ENCODE measurements at regions not wholly inside any gene's neighbourhood (a gene's known extent, or its start where the extent isn't known, plus 50 kb on each side); places are given as distances from the start of the nearest gene placed in this dataset.

GRCh38 chr3:102714567-102714966 lies 279.8 kb downstream of the ZPLD1 start:
- Histone ChIP-seq H3K4me1 (ENCODE audit: insufficient read depth, low read length) (no peaks in the 10 kb centered on the region), H3K9me3 (ENCODE audit: control insufficient read depth in 1 of 2, insufficient read depth in 1 of 2, low read length in 2 of 2) (no peaks in the 10 kb centered on the region), H3K27me3 (ENCODE audit: control insufficient read depth in 1 of 2, insufficient read depth in 2 of 2, low read length in 2 of 2) (peaks cover 0 to 3% of the 10 kb centered on the region in 2 experiments), H3K27ac (ENCODE audit: low read depth in 1 of 2, low read length in 2 of 2) (no peak overlapping the region), H3K4me3 (ENCODE audit: low read length) (no peak overlapping the region), H3K36me3 (ENCODE audit: insufficient read depth, low read length) (no peaks in the 10 kb centered on the region)
- Mint-ChIP-seq H3K36me3 (ENCODE audit: low read depth) (no peaks in the 10 kb centered on the region), H3K9me3 (no peaks in the 10 kb centered on the region), H3K4me1 (ENCODE audit: low read depth) (no peaks in the 10 kb centered on the region), H3K27me3 (no peaks in the 10 kb centered on the region), H3K27ac (no peak overlapping the region), H3K4me3 (no peak overlapping the region)
- ChIA-PET CTCF (no interaction called here), POLR2A (no interaction called here)
- DNase-seq, result no peak
- ATAC-seq (ENCODE audit: poor library complexity), result no peak
- intact Hi-C loops (cut with DNase I, micrococcal nuclease), result no loop called here
- no peak for TF ChIP-seq CTCF (IDR thresholded peaks at IDR 0.05)

DNA sequence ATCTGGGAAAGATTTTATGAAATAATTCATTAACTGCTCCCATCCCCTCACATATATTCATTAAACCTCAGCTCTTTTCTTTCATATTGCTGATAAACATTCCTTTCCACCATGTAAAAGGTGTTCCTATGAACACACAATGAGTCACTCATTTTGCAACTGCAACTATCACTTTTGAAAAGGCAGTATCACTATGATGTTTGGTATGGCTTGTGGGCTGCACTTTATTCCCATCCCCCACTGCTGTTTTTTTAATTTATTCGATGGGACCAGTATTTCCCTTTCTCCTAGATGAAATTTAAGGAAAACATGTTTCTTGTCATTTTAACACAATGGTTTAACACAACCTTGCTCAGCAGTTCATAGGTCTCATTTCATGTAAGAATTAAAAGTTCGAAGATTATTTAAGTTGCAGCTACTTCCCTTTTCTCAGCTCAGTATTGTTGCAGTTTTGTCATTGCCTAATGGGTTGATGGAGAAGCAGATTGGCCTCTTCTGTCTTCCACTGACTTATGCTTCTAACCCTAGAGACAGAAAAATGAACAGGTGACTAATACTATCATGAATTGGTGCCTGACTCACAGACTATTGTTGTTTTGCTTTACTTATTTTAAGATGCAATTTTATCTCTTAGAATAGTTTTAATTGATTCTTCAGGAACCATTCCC lies 280.3 kb downstream of the ZPLD1 start:
- ChIA-PET POLR2A (no interaction called here), CTCF (no interaction called here)
- H3K4me1 ChIP-seq (ENCODE audit: insufficient read depth, low read length), result no peaks in the 10 kb centered on the region
- ATAC-seq (ENCODE audit: poor library complexity), result no peak
- no peak overlapping the region for H3K4me3 ChIP-seq (ENCODE audit: low read length)
- H3K9me3 Mint-ChIP-seq, result no peaks in the 10 kb centered on the region
- H3K4me1 Mint-ChIP-seq (ENCODE audit: low read depth), result no peaks in the 10 kb centered on the region
- intact Hi-C loops (cut with DNase I, micrococcal nuclease), result no loop called here
- no peak for DNase-seq
- no peaks in the 10 kb centered on the region for H3K36me3 Mint-ChIP-seq (ENCODE audit: low read depth)
- H3K27ac ChIP-seq (ENCODE audit: low read depth in 1 of 2, low read length in 2 of 2), result no peak overlapping the region
- H3K4me3 Mint-ChIP-seq, result no peak overlapping the region
- no peak for TF ChIP-seq CTCF (IDR thresholded peaks at IDR 0.05)
- H3K27me3 ChIP-seq (ENCODE audit: control insufficient read depth in 1 of 2, insufficient read depth in 2 of 2, low read length in 2 of 2), result peaks cover 0 to 3% of the 10 kb centered on the region in 2 experiments
- H3K27me3 Mint-ChIP-seq, result no peaks in the 10 kb centered on the region
- H3K36me3 ChIP-seq (ENCODE audit: insufficient read depth, low read length), result no peaks in the 10 kb centered on the region
- no peak overlapping the region for H3K27ac Mint-ChIP-seq
- no peaks in the 10 kb centered on the region for H3K9me3 ChIP-seq (ENCODE audit: control insufficient read depth in 1 of 2, insufficient read depth in 1 of 2, low read length in 2 of 2)

- Mint-ChIP-seq H3K27me3 (no peaks in the 10 kb centered on the region), H3K4me3 (no peak overlapping the region)
These were observed 283.8 kb downstream of the ZPLD1 start for GRCh38 chr3:102718651-102719050.

More at GRCh38 chr3:102718651-102719050, 283.8 kb downstream of the ZPLD1 start:
- POLR2A ChIA-PET, result no interaction called here
- Mint-ChIP-seq H3K9me3 (no peaks in the 10 kb centered on the region), H3K36me3 (ENCODE audit: low read depth) (no peaks in the 10 kb centered on the region), H3K27ac (no peak overlapping the region), H3K4me1 (ENCODE audit: low read depth) (no peaks in the 10 kb centered on the region)
- CTCF ChIA-PET, result no interaction called here
- H3K36me3 ChIP-seq (ENCODE audit: insufficient read depth, low read length), result no peaks in the 10 kb centered on the region
- no peaks in the 10 kb centered on the region for H3K27me3 ChIP-seq (ENCODE audit: control insufficient read depth in 1 of 2, insufficient read depth in 2 of 2, low read length in 2 of 2)
- intact Hi-C loops (cut with DNase I, micrococcal nuclease), result no loop called here
- H3K9me3 ChIP-seq (ENCODE audit: control insufficient read depth in 1 of 2, insufficient read depth in 1 of 2, low read length in 2 of 2), result no peaks in the 10 kb centered on the region
- H3K4me3 ChIP-seq (ENCODE audit: low read length), result no peak overlapping the region
- no peaks in the 10 kb centered on the region for H3K4me1 ChIP-seq (ENCODE audit: insufficient read depth, low read length)
- no peak for DNase-seq
- no peak overlapping the region for H3K27ac ChIP-seq (ENCODE audit: low read depth in 1 of 2, low read length in 2 of 2)
- no peak for ATAC-seq (ENCODE audit: poor library complexity)
- TF ChIP-seq CTCF (IDR thresholded peaks at IDR 0.05), result no peak
